HCT116 (cell line): ENCODE measurements at regions not wholly inside any gene's neighbourhood (a gene's known extent, or its start where the extent isn't known, plus 50 kb on each side); places are given as distances from the start of the nearest gene placed in this dataset.

Experiments used
- ATAC-seq: fragments of 200-7000 bp; cut with Tn5 transposase; 2 replicates; pipeline ENCODE4 v1.9.1; 2020; ENCODE audit warnings: mild to moderate bottlenecking, moderate library complexity
- BruUV-seq: library from RNA; stranded (reverse); fragments of 400-500 nt; replicated peaks from 2 replicates; lab custom pipeline; 2021; lab: Mats Ljungman, UMichigan
- CTCF ChIA-PET: fragments of 300-600 bp; sonication (Branson Sonifier 250); formaldehyde crosslinking; loops from one replicate; lab custom pipeline; 2021; ENCODE audit warnings: antibody characterized with exemption; lab: Charles Lee
- POLR2A ChIA-PET: fragments of 300-600, 350-600 bp; sonication (Branson Sonifier 250); formaldehyde crosslinking; loops from one replicate; lab custom pipeline; 2021; ENCODE audit warnings: antibody characterized with exemption; lab: Charles Lee
- RAD21 ChIA-PET, 2 experiments: fragments of 300-600 bp; sonication (Branson Sonifier 250); formaldehyde crosslinking; loops; one replicate each; lab custom pipeline; 2023; ENCODE audit warnings: low total read pairs in 2 of 2; ENCODE audit not compliant: uncharacterized antibody in 2 of 2, unreplicated experiment in 2 of 2, low non-redundant PET in 1 of 2; lab: Charles Lee
- DNase-seq: peaks from one replicate; pipeline ENCODE4 v3.0.0-alpha.2; 2010; ENCODE audit warnings: low read depth, low spot score
- H2AFZ ChIP-seq: fragments of 200-600 bp; shearing (Covaris generic), sonication (generic); 2 replicates; pipeline ENCODE4 v1.6.1; 2017; ENCODE audit warnings: low read depth, mixed run types, mixed read lengths, antibody characterized with exemption, low read length; ENCODE audit not compliant: poor library complexity, severe bottlenecking
- H3K27ac ChIP-seq: 2 replicates; pipeline ENCODE4 v1.5.1; 2012; ENCODE audit warnings: low read depth, low read length
- H3K27me3 ChIP-seq: fragments of 200-600 bp; sonication (generic); 2 replicates; pipeline ENCODE4 v1.6.1; 2016; ENCODE audit warnings: mixed run types, low read length, mixed read lengths; ENCODE audit not compliant: insufficient read depth
- H3K36me3 ChIP-seq, 2 experiments: fragments of 200-500 bp in 1 of 2; fragments of 200-600 bp in 1 of 2; sonication (Bioruptor generic) in 1 of 2; sonication (generic) in 1 of 2; 2 replicates each; pipeline versions ENCODE4 v1.5.1 to v1.6.1; 2014 to 2016; ENCODE audit warnings: low read length in 2 of 2, inconsistent platforms in 1 of 2, mixed read lengths in 1 of 2, mixed run types in 1 of 2; ENCODE audit not compliant: insufficient read depth in 2 of 2, control insufficient read depth in 1 of 2
- H3K4me1 ChIP-seq, 2 experiments: fragments of 200-600 bp in 1 of 2; sonication (generic) in 1 of 2; 2 replicates each; pipeline versions ENCODE4 v1.5.1 to v1.6.1; 2012 to 2017; ENCODE audit warnings: low read length in 2 of 2, inconsistent platforms in 1 of 2, mild to moderate bottlenecking in 1 of 2, mixed read lengths in 1 of 2, mixed run types in 1 of 2, moderate library complexity in 1 of 2; ENCODE audit not compliant: insufficient read depth in 2 of 2, control insufficient read depth in 1 of 2
- H3K4me2 ChIP-seq: fragments of 200-600 bp; sonication (generic); 2 replicates; pipeline ENCODE4 v1.6.1; 2017; ENCODE audit warnings: mixed run types, low read length, mixed read lengths
- H3K4me3 ChIP-seq, 2 experiments: fragments of 200-600 bp in 1 of 2; sonication (generic) in 1 of 2; replicated peaks in 1 of 2; 2 replicates each; pipeline ENCODE4 v1.5.1; 2011 to 2016; ENCODE audit warnings: low read length in 2 of 2, control low read depth in 1 of 2, low read depth in 1 of 2, mild to moderate bottlenecking in 1 of 2, mixed read lengths in 1 of 2, mixed run types in 1 of 2
- H3K79me2 ChIP-seq: fragments of 200-600 bp; sonication (generic); 2 replicates; pipeline ENCODE4 v1.6.1; 2017; ENCODE audit warnings: mild to moderate bottlenecking, mixed run types, low read length, moderate library complexity, mixed read lengths; ENCODE audit not compliant: insufficient read depth
- H3K9ac ChIP-seq: fragments of 200-600 bp; sonication (generic); 2 replicates; pipeline ENCODE4 v1.6.1; 2016; ENCODE audit warnings: low read length, mixed read lengths
- H3K9me2 ChIP-seq: fragments of 200-600 bp; sonication (generic), shearing (Covaris generic); 2 replicates; pipeline ENCODE4 v1.6.1; 2017; ENCODE audit warnings: mixed run types, mild to moderate bottlenecking, moderate library complexity; ENCODE audit not compliant: insufficient read depth
- H3K9me3 ChIP-seq, 2 experiments: fragments of 200-500 bp in 1 of 2; fragments of 200-600 bp in 1 of 2; sonication (Bioruptor generic) in 1 of 2; sonication (generic) in 1 of 2; 2 replicates each; pipeline ENCODE4 v1.6.1; 2014 to 2017; ENCODE audit warnings: low read length in 2 of 2, mixed read lengths in 2 of 2, inconsistent platforms in 1 of 2, low read depth in 1 of 2, mild to moderate bottlenecking in 1 of 2, mixed run types in 1 of 2, moderate library complexity in 1 of 2; ENCODE audit not compliant: control insufficient read depth in 1 of 2, insufficient read depth in 1 of 2
- H4K20me1 ChIP-seq: fragments of 200-600 bp; sonication (generic), shearing (Covaris generic); 2 replicates; pipeline ENCODE4 v1.6.1; 2017; ENCODE audit warnings: mixed run types, mild to moderate bottlenecking, moderate library complexity; ENCODE audit not compliant: insufficient read depth
- ATF3 ChIP-seq: IDR thresholded peaks from 2 replicates; pipeline ENCODE4 v1.6.1; 2012
- CBX3 ChIP-seq: IDR thresholded peaks from 2 replicates; pipeline ENCODE4 v1.6.1; 2012; ENCODE audit warnings: low read depth
- CEBPB ChIP-seq: IDR thresholded peaks from 2 replicates; pipeline ENCODE4 v1.6.1; 2012; ENCODE audit warnings: low read depth
- CTCF ChIP-seq, 3 experiments: fragments of 200-600 bp in 1 of 3; sonication (generic) in 1 of 3; IDR thresholded peaks in 2 of 3; conservative IDR thresholded peaks in 1 of 3; 2 replicates each; pipeline ENCODE4 v1.5.1; 2012 to 2017; ENCODE audit warnings: low read depth in 2 of 3, low read length in 2 of 3, antibody characterized with exemption in 1 of 3, borderline replicate concordance in 1 of 3, control low read depth in 1 of 3, mild to moderate bottlenecking in 1 of 3, mixed read lengths in 1 of 3, mixed run types in 1 of 3, moderate library complexity in 1 of 3; ENCODE audit not compliant: insufficient read depth in 1 of 3
- EZH2 ChIP-seq: fragments of 200-600 bp; sonication (generic); IDR thresholded peaks from 2 replicates; pipeline ENCODE4 v1.6.1; 2017; ENCODE audit warnings: antibody characterized with exemption, mixed run types
- FOSL1 ChIP-seq: IDR thresholded peaks from 2 replicates; pipeline ENCODE4 v1.6.1; 2012; ENCODE audit warnings: low read depth
- JUND ChIP-seq: IDR thresholded peaks from 2 replicates; pipeline ENCODE4 v1.6.1; 2012
- MAX ChIP-seq: IDR thresholded peaks from 2 replicates; pipeline ENCODE4 v1.6.1; 2012
- POLR2AphosphoS5 ChIP-seq: IDR thresholded peaks from 2 replicates; pipeline ENCODE4 v1.6.1; 2011; ENCODE audit warnings: mild to moderate bottlenecking, low read depth, low read length, moderate library complexity
- RAD21 ChIP-seq: IDR thresholded peaks from 2 replicates; pipeline ENCODE4 v1.6.1; 2012; ENCODE audit warnings: low read depth, mild to moderate bottlenecking
- REST ChIP-seq: IDR thresholded peaks from 2 replicates; pipeline ENCODE4 v1.6.1; 2012; ENCODE audit warnings: low read depth
- SP1 ChIP-seq: IDR thresholded peaks from 2 replicates; pipeline ENCODE4 v1.6.1; 2012; ENCODE audit warnings: low read depth
- SRF ChIP-seq: IDR thresholded peaks from 2 replicates; pipeline ENCODE4 v1.6.1; 2012; ENCODE audit warnings: low read depth
- TCF7L2 ChIP-seq: IDR thresholded peaks from 2 replicates; pipeline ENCODE4 v1.7.0; 2011; ENCODE audit warnings: borderline replicate concordance, inconsistent platforms; ENCODE audit not compliant: insufficient read depth, insufficient read length; ENCODE audit errors: extremely low read depth
- YY1 ChIP-seq: IDR thresholded peaks from 2 replicates; pipeline ENCODE4 v1.6.1; 2011; ENCODE audit warnings: low read length, low read depth, moderate library complexity, mild to moderate bottlenecking; ENCODE audit not compliant: insufficient replicate concordance; ENCODE audit errors: extremely low read depth
- ZBTB33 ChIP-seq: IDR thresholded peaks from 2 replicates; pipeline ENCODE4 v1.6.1; 2011; ENCODE audit warnings: mild to moderate bottlenecking, low read length, moderate library complexity; ENCODE audit not compliant: insufficient replicate concordance; ENCODE audit errors: extremely low read depth
- ZFX ChIP-seq: fragments of 450-650 bp; IDR thresholded peaks from 2 replicates; pipeline ENCODE4 v1.6.1; 2017
- ZNF274 ChIP-seq: fragments of 200-500 bp; sonication (Bioruptor generic); IDR thresholded peaks from 2 replicates; pipeline ENCODE4 v1.6.1; 2014; ENCODE audit warnings: mild to moderate bottlenecking, low read depth, low read length, inconsistent platforms
- intact Hi-C: fragments of 100-400 bp; cut with micrococcal nuclease; formaldehyde crosslinking; loops from 2 replicates; pipeline ENCODE4 v1.10.0; 2022

GRCh38 chr1:87735750-87736149, 407.1 kb downstream of the LMO4 start:
- no TSS peak for BruUV-seq
- CTCF ChIA-PET = no interaction called here

More at GRCh38 chr1:87735750-87736149, 407.1 kb downstream of the LMO4 start:
- H3K27me3 ChIP-seq = no peaks in the 10 kb centered on the region
- ATAC-seq = no peak
- RAD21 ChIA-PET = no interaction called here
- POLR2A ChIA-PET = no interaction called here
- DNase-seq = no peak
- H3K9me2 ChIP-seq = no peaks in the 10 kb centered on the region
- TF ChIP-seq TCF7L2 (no peak), CEBPB (no peak), MAX (no peak), REST (no peak), ZFX (no peak), RAD21 (no peak), ATF3 (no peak), EZH2 (no peak), FOSL1 (no peak), POLR2AphosphoS5 (no peak), SRF (no peak), ZBTB33 (no peak), JUND (no peak), ZNF274 (no peak), YY1 (no peak), CBX3 (no peak), SP1 (no peak), CTCF (IDR thresholded peaks at IDR 0.05 in 2 of 3, conservative IDR thresholded peaks at IDR 0.05 in 1 of 3; ENCODE audit: borderline replicate concordance in 1 of 3, insufficient read depth in 1 of 3, low read depth in 2 of 3, low read length in 2 of 3) (no peak)
- no peak overlapping the region for H3K4me3 ChIP-seq
- no peak overlapping the region for H3K9ac ChIP-seq
- H3K27ac ChIP-seq = no peak overlapping the region
- H4K20me1 ChIP-seq = no peaks in the 10 kb centered on the region
- H3K9me3 ChIP-seq = no peaks in the 10 kb centered on the region
- no peaks in the 10 kb centered on the region for H3K4me1 ChIP-seq
- H2AFZ ChIP-seq = no peak overlapping the region
- H3K36me3 ChIP-seq = no peaks in the 10 kb centered on the region
- no peaks in the 10 kb centered on the region for H3K79me2 ChIP-seq
- H3K4me2 ChIP-seq = no peak overlapping the region
- intact Hi-C loops = no loop called here
